ENCODE measurements at regions not wholly inside any gene's neighbourhood (a gene's known extent, or its start where the extent isn't known, plus 50 kb on each side); places are given as distances from the start of the nearest gene placed in this dataset.

DNA sequence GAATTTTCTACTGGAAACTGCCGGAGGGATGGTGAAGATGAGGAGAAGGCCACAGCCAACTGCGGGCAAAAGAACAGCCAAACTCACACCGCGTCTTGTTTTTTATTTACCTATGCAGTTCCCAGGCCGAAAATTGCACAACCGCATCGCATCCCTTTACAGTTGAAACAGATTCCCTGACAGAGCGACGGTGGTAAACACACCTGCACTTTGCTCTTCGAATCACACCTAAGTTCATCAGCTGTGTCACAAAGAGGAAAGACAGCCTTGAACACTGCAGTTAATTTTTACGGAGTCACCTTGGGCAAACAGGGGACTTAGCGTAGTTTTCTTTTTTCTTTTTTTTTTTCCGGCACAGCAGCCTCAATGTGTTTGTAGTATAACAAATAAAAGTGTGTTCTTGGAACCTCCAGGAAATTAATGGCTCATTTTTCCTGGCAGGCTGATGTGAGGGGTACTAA lies 272.0 kb upstream of the DIO3 start:
- no peak overlapping the region for H3K9ac ChIP-seq
- ChIA-PET CTCF (no interaction called here), POLR2A (no interaction called here)
- H3K79me2 ChIP-seq (ENCODE audit: insufficient read depth): no peaks in the 10 kb centered on the region
- no peaks in the 10 kb centered on the region for H4K20me1 ChIP-seq (ENCODE audit: insufficient read depth)
- no peak overlapping the region for H3K4me2 ChIP-seq
- no peaks in the 10 kb centered on the region for H3K9me3 ChIP-seq
- no peaks in the 10 kb centered on the region for H3K27me3 ChIP-seq (ENCODE audit: insufficient read depth)
- WGBS (ENCODE audit: low lambda C conversion rate): 64% methylated on average over 13 of the region's 13 CpGs
- H3K4me1 ChIP-seq (ENCODE audit: control insufficient read depth in 1 of 2, insufficient read depth in 2 of 2, low read depth in 1 of 2, low read length in 1 of 2): no peaks in the 10 kb centered on the region; a peak in 1 of 4 replicates
- H3K36me3 ChIP-seq (replicated peaks in 1 of 2; ENCODE audit: control insufficient read depth in 1 of 2, insufficient read depth in 2 of 2, low read length in 1 of 2): no peaks in the 10 kb centered on the region
- DNase-seq: no peak
- H3K9me2 ChIP-seq: no peaks in the 10 kb centered on the region
- no peak overlapping the region for H3K27ac ChIP-seq (ENCODE audit: low read depth in 2 of 2, low read length in 1 of 2)
- H3F3A ChIP-seq (replicated peaks; ENCODE audit: insufficient read depth): no peaks in the 10 kb centered on the region
- no peak overlapping the region for H2AFZ ChIP-seq (ENCODE audit: low read depth)
- no peak overlapping the region for H3K4me3 ChIP-seq (ENCODE audit: low read depth in 2 of 2, low read length in 1 of 2)
- TF ChIP-seq, protein P1, sequence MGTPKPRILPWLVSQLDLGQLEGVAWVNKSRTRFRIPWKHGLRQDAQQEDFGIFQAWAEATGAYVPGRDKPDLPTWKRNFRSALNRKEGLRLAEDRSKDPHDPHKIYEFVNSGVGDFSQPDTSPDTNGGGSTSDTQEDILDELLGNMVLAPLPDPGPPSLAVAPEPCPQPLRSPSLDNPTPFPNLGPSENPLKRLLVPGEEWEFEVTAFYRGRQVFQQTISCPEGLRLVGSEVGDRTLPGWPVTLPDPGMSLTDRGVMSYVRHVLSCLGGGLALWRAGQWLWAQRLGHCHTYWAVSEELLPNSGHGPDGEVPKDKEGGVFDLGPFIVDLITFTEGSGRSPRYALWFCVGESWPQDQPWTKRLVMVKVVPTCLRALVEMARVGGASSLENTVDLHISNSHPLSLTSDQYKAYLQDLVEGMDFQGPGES (IDR thresholded peaks at IDR 0.05; ENCODE audit: low read depth, low read length): no peak
- TF ChIP-seq RCOR1 (IDR thresholded peaks at IDR 0.05; ENCODE audit: low read length): no peak
- TF ChIP-seq, protein P2, sequence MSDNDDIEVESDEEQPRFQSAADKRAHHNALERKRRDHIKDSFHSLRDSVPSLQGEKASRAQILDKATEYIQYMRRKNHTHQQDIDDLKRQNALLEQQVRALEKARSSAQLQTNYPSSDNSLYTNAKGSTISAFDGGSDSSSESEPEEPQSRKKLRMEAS (IDR thresholded peaks at IDR 0.05; ENCODE audit: low read depth): no peak
- TF ChIP-seq YY1 (IDR thresholded peaks at IDR 0.05; ENCODE audit: low read depth): no peak
- TF ChIP-seq MXI1 (IDR thresholded peaks at IDR 0.05; ENCODE audit: low read depth, low read length): no peak
- no peak for TF ChIP-seq FOXJ3 (CRISPR knock-in tag; IDR thresholded peaks at IDR 0.05)
- TF ChIP-seq RAD21 (IDR thresholded peaks at IDR 0.05; ENCODE audit: low read length): no peak
- no peak for TF ChIP-seq ELF1 (IDR thresholded peaks at IDR 0.05)
- TF ChIP-seq, protein P3, sequence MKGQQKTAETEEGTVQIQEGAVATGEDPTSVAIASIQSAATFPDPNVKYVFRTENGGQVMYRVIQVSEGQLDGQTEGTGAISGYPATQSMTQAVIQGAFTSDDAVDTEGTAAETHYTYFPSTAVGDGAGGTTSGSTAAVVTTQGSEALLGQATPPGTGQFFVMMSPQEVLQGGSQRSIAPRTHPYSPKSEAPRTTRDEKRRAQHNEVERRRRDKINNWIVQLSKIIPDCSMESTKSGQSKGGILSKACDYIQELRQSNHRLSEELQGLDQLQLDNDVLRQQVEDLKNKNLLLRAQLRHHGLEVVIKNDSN (IDR thresholded peaks at IDR 0.05; ENCODE audit: borderline replicate concordance, low read depth): no peak

DNA sequence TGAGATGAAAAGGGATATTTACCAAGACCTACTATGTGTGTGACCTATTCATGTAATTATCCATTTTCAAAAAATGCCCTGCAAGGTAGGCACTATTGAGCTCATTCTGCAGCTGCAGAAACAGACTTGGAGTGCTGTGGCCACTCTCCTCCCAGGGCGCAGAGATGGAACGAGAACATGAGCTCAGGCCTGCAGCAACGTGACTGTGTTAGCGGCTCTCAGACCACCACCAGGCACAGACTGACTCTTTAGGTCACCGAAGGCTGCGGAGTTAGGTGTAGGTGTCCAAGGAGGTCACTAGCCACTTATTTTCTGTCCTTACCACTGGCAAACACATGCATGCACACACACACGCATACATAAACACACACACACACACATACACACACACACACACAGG lies 271.4 kb upstream of the DIO3 start:
- ChIA-PET CTCF (no interaction called here), POLR2A (no interaction called here)
- no peak overlapping the region for H2AFZ ChIP-seq (ENCODE audit: low read depth)

DNA sequence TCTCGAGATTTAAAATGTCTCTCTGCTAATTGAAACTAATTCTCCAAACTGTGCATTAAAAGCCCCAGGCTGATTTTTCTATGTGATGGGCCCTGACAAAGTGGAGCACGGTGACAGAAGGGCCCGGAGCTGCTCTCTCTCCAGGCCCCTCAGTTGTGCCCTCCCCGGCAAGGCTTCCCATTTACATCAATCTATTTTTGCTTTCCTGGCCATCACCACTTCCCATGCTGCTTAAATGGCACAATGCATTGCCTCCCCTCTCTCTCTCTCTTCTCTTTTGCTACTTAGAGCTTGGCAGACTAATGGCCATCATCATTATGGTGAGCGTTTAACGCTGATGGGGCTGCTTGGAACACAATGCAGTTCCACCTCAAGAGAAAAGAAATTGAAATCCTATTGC lies 270.7 kb upstream of the DIO3 start:
- Histone ChIP-seq H3K4me2 (no peak overlapping the region), H3K27ac (ENCODE audit: low read depth in 2 of 2, low read length in 1 of 2) (no peak overlapping the region), H3K79me2 (ENCODE audit: insufficient read depth) (no peaks in the 10 kb centered on the region), H3K9ac (no peak overlapping the region), H3K9me3 (no peaks in the 10 kb centered on the region), H4K20me1 (ENCODE audit: insufficient read depth) (no peaks in the 10 kb centered on the region), H2AFZ (ENCODE audit: low read depth) (no peak overlapping the region), H3F3A (replicated peaks; ENCODE audit: insufficient read depth) (no peaks in the 10 kb centered on the region), H3K4me3 (ENCODE audit: low read depth in 2 of 2, low read length in 1 of 2) (no peak overlapping the region), H3K27me3 (ENCODE audit: insufficient read depth) (no peaks in the 10 kb centered on the region), H3K4me1 (ENCODE audit: control insufficient read depth in 1 of 2, insufficient read depth in 2 of 2, low read depth in 1 of 2, low read length in 1 of 2) (no peaks in the 10 kb centered on the region; a peak in 1 of 4 replicates), H3K36me3 (replicated peaks in 1 of 2; ENCODE audit: control insufficient read depth in 1 of 2, insufficient read depth in 2 of 2, low read length in 1 of 2) (no peaks in the 10 kb centered on the region), H3K9me2 (no peaks in the 10 kb centered on the region)
- ChIA-PET CTCF (no interaction called here), POLR2A (no interaction called here)
- WGBS (ENCODE audit: low lambda C conversion rate): 53% methylated on average over 6 of the region's 6 CpGs
- no peak for DNase-seq
- TF ChIP-seq, protein P4, sequence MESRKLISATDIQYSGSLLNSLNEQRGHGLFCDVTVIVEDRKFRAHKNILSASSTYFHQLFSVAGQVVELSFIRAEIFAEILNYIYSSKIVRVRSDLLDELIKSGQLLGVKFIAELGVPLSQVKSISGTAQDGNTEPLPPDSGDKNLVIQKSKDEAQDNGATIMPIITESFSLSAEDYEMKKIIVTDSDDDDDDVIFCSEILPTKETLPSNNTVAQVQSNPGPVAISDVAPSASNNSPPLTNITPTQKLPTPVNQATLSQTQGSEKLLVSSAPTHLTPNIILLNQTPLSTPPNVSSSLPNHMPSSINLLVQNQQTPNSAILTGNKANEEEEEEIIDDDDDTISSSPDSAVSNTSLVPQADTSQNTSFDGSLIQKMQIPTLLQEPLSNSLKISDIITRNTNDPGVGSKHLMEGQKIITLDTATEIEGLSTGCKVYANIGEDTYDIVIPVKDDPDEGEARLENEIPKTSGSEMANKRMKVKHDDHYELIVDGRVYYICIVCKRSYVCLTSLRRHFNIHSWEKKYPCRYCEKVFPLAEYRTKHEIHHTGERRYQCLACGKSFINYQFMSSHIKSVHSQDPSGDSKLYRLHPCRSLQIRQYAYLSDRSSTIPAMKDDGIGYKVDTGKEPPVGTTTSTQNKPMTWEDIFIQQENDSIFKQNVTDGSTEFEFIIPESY (IDR thresholded peaks at IDR 0.05; ENCODE audit: borderline replicate concordance, low read depth): no peak
- TF ChIP-seq POLR2AphosphoS5 (IDR thresholded peaks at IDR 0.05; ENCODE audit: low read depth, low read length) (no peak), RXRA (IDR thresholded peaks at IDR 0.05; ENCODE audit: borderline replicate concordance, low read depth) (no peak), TAF1 (IDR thresholded peaks at IDR 0.05; ENCODE audit: borderline replicate concordance, low read depth, low read length) (no peak)
- TF ChIP-seq, protein P5, sequence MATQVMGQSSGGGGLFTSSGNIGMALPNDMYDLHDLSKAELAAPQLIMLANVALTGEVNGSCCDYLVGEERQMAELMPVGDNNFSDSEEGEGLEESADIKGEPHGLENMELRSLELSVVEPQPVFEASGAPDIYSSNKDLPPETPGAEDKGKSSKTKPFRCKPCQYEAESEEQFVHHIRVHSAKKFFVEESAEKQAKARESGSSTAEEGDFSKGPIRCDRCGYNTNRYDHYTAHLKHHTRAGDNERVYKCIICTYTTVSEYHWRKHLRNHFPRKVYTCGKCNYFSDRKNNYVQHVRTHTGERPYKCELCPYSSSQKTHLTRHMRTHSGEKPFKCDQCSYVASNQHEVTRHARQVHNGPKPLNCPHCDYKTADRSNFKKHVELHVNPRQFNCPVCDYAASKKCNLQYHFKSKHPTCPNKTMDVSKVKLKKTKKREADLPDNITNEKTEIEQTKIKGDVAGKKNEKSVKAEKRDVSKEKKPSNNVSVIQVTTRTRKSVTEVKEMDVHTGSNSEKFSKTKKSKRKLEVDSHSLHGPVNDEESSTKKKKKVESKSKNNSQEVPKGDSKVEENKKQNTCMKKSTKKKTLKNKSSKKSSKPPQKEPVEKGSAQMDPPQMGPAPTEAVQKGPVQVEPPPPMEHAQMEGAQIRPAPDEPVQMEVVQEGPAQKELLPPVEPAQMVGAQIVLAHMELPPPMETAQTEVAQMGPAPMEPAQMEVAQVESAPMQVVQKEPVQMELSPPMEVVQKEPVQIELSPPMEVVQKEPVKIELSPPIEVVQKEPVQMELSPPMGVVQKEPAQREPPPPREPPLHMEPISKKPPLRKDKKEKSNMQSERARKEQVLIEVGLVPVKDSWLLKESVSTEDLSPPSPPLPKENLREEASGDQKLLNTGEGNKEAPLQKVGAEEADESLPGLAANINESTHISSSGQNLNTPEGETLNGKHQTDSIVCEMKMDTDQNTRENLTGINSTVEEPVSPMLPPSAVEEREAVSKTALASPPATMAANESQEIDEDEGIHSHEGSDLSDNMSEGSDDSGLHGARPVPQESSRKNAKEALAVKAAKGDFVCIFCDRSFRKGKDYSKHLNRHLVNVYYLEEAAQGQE (IDR thresholded peaks at IDR 0.05; ENCODE audit: low read depth, low read length): no peak

More for the DNA sequence above, 271.4 kb upstream of the DIO3 start:
- no peak for DNase-seq
- Histone ChIP-seq H3F3A (replicated peaks; ENCODE audit: insufficient read depth) (no peaks in the 10 kb centered on the region), H4K20me1 (ENCODE audit: insufficient read depth) (no peaks in the 10 kb centered on the region), H3K79me2 (ENCODE audit: insufficient read depth) (no peaks in the 10 kb centered on the region), H3K9ac (no peak overlapping the region), H3K9me2 (no peaks in the 10 kb centered on the region), H3K27me3 (ENCODE audit: insufficient read depth) (no peaks in the 10 kb centered on the region), H3K9me3 (no peaks in the 10 kb centered on the region), H3K4me1 (ENCODE audit: control insufficient read depth in 1 of 2, insufficient read depth in 2 of 2, low read depth in 1 of 2, low read length in 1 of 2) (no peaks in the 10 kb centered on the region; a peak in 1 of 4 replicates), H3K36me3 (replicated peaks in 1 of 2; ENCODE audit: control insufficient read depth in 1 of 2, insufficient read depth in 2 of 2, low read length in 1 of 2) (no peaks in the 10 kb centered on the region), H3K4me2 (no peak overlapping the region), H3K4me3 (ENCODE audit: low read depth in 2 of 2, low read length in 1 of 2) (no peak overlapping the region), H3K27ac (ENCODE audit: low read depth in 2 of 2, low read length in 1 of 2) (no peak overlapping the region)
- WGBS (ENCODE audit: low lambda C conversion rate): 45% methylated on average over 6 of the region's 7 CpGs
- no peak for TF ChIP-seq TEAD4 (IDR thresholded peaks at IDR 0.05; ENCODE audit: borderline replicate concordance, insufficient read depth)
- TF ChIP-seq SIN3A (IDR thresholded peaks at IDR 0.05; ENCODE audit: borderline replicate concordance, low read depth, low read length): no peak
- no peak for TF ChIP-seq EP300 (IDR thresholded peaks at IDR 0.05; ENCODE audit: borderline replicate concordance in 1 of 2, low read depth in 1 of 2, low read length in 1 of 2)
- TF ChIP-seq MEF2A (IDR thresholded peaks at IDR 0.05; ENCODE audit: borderline replicate concordance, low read depth): no peak

Measured in SK-N-SH (cell line).